Endothelial cell (in vitro differentiated cells): ENCODE measurements at regions not wholly inside any gene's neighbourhood (a gene's known extent, or its start where the extent isn't known, plus 50 kb on each side); places are given as distances from the start of the nearest gene placed in this dataset.

ENCODE experiments used
- DNase-seq: peaks from one replicate; pipeline ENCODE4 v3.0.0; 2021; ENCODE audit warnings: low spot score
- H3K27ac Mint-ChIP-seq: one replicate; pipeline ENCODE4 v1.8.0; 2021; ENCODE audit warnings: mixed read lengths, inconsistent platforms; ENCODE audit not compliant: unreplicated experiment
- H3K27me3 Mint-ChIP-seq: one replicate; pipeline ENCODE4 v1.8.0; 2021; ENCODE audit warnings: mild to moderate bottlenecking, moderate library complexity, mixed read lengths, inconsistent platforms; ENCODE audit not compliant: unreplicated experiment
- H3K36me3 Mint-ChIP-seq: one replicate; pipeline ENCODE4 v1.8.0; 2021; ENCODE audit warnings: mild to moderate bottlenecking, low read depth, mixed read lengths, inconsistent platforms; ENCODE audit not compliant: unreplicated experiment
- H3K4me1 Mint-ChIP-seq: one replicate; pipeline ENCODE4 v1.8.0; 2021; ENCODE audit warnings: mild to moderate bottlenecking, mixed read lengths, inconsistent platforms; ENCODE audit not compliant: unreplicated experiment
- H3K4me3 Mint-ChIP-seq: one replicate; pipeline ENCODE4 v1.8.0; 2021; ENCODE audit warnings: mild to moderate bottlenecking, mixed read lengths, inconsistent platforms; ENCODE audit not compliant: unreplicated experiment
- H3K9me3 Mint-ChIP-seq: one replicate; pipeline ENCODE4 v1.8.0; 2021; ENCODE audit warnings: mixed read lengths, inconsistent platforms; ENCODE audit not compliant: unreplicated experiment
- CTCF ChIP-seq: fragments of 200-600 bp; sonication (generic); IDR thresholded peaks from one replicate; pipeline ENCODE4 v1.5.0; 2021; ENCODE audit warnings: antibody characterized with exemption; ENCODE audit not compliant: unreplicated experiment

GRCh38 chr14:106207316-106207715, 680.9 kb downstream of the TMEM121 start:
- Mint-ChIP-seq H3K9me3 (peaks cover 63% of the 10 kb centered on the region), H3K4me3 (no peak overlapping the region), H3K27me3 (peaks cover 4% of the 10 kb centered on the region), H3K27ac (no peak overlapping the region), H3K36me3 (peaks cover 6% of the 10 kb centered on the region), H3K4me1 (no peaks in the 10 kb centered on the region)
- no peak for TF ChIP-seq CTCF
- no peak for DNase-seq

GRCh38 chr14:106208794-106209193, 682.4 kb downstream of the TMEM121 start:
- Mint-ChIP-seq H3K4me3 (no peak overlapping the region), H3K9me3 (peaks cover 58% of the 10 kb centered on the region), H3K36me3 (peaks cover 6% of the 10 kb centered on the region), H3K27me3 (peaks cover 4% of the 10 kb centered on the region), H3K27ac (no peak overlapping the region), H3K4me1 (no peaks in the 10 kb centered on the region)
- no peak for DNase-seq
- no peak for TF ChIP-seq CTCF

- no peak for TF ChIP-seq CTCF
- H3K4me3 Mint-ChIP-seq, result no peak overlapping the region
- no peak overlapping the region for H3K27ac Mint-ChIP-seq
- peaks cover 6% of the 10 kb centered on the region for H3K36me3 Mint-ChIP-seq
- DNase-seq, result no peak
- H3K9me3 Mint-ChIP-seq, result peaks cover 54% of the 10 kb centered on the region
- peaks cover 4% of the 10 kb centered on the region for H3K27me3 Mint-ChIP-seq
- no peaks in the 10 kb centered on the region for H3K4me1 Mint-ChIP-seq
Observed at GRCh38 chr14:106209755-106210154, 683.4 kb downstream of the TMEM121 start.

GRCh38 chr14:106210650-106211049, 684.3 kb downstream of the TMEM121 start:
- no peak for TF ChIP-seq CTCF
- no peak overlapping the region for H3K4me3 Mint-ChIP-seq
- peaks cover 6% of the 10 kb centered on the region for H3K36me3 Mint-ChIP-seq
- peaks cover 4% of the 10 kb centered on the region for H3K27me3 Mint-ChIP-seq
- no peaks in the 10 kb centered on the region for H3K4me1 Mint-ChIP-seq
- DNase-seq, result no peak
- no peak overlapping the region for H3K27ac Mint-ChIP-seq
- H3K9me3 Mint-ChIP-seq, result peaks cover 48% of the 10 kb centered on the region

GRCh38 chr14:106211334-106211900, 685.0 kb downstream of the TMEM121 start:
- DNase-seq, result no peak
- no peak overlapping the region for H3K27ac Mint-ChIP-seq
- peaks cover 6% of the 10 kb centered on the region for H3K36me3 Mint-ChIP-seq

More at GRCh38 chr14:106211334-106211900, 685.0 kb downstream of the TMEM121 start:
- H3K4me3 Mint-ChIP-seq, result no peak overlapping the region
- peaks cover 44% of the 10 kb centered on the region for H3K9me3 Mint-ChIP-seq
- peaks cover 4% of the 10 kb centered on the region for H3K27me3 Mint-ChIP-seq
- no peak for TF ChIP-seq CTCF
- no peaks in the 10 kb centered on the region for H3K4me1 Mint-ChIP-seq
